Body of pancreas (tissue), 4 donors: ENCODE measurements at regions not wholly inside any gene's neighbourhood (a gene's known extent, or its start where the extent isn't known, plus 50 kb on each side); places are given as distances from the start of the nearest gene placed in this dataset.

Experiments
- ATAC-seq: fragments of 150-250 bp; one replicate; pipeline ENCODE4 v1.9.1; 2016
- DNase-seq, 4 donors: peaks; one replicate each; pipeline ENCODE4 v3.0.0-alpha.2; 2019
- H3K27ac ChIP-seq, 4 donors: fragments of 200-600 bp; sonication (generic); 1 replicate in 3 of 4; 2 replicates in 1 of 4; pipeline versions ENCODE4 v1.5.1 to v1.6.1; 2016 to 2019; ENCODE audit warnings: mild to moderate bottlenecking in 1 of 4, mixed read lengths in 1 of 4, moderate library complexity in 1 of 4
- H3K27me3 ChIP-seq, 2 donors: fragments of 200-600 bp; sonication (generic); one replicate each; pipeline ENCODE4 v1.6.0; 2016; ENCODE audit warnings: mild to moderate bottlenecking in 1 of 2
- H3K36me3 ChIP-seq, 2 donors: fragments of 200-600 bp; sonication (generic); replicated peaks in 1 of 2; 2 replicates each; pipeline ENCODE4 v1.5.1; 2016; ENCODE audit warnings: low read depth in 2 of 2; ENCODE audit not compliant: insufficient read depth in 1 of 2
- H3K4me1 ChIP-seq: fragments of 200-600 bp; sonication (generic); one replicate; pipeline ENCODE4 v1.6.0; 2016
- H3K4me3 ChIP-seq, 2 donors: fragments of 200-600 bp; sonication (generic); 1 replicate in 1 of 2; 2 replicates in 1 of 2; pipeline ENCODE4 v1.5.1; 2016 to 2019
- H3K9me3 ChIP-seq, 3 donors: fragments of 200-600 bp; sonication (generic); 1 replicate in 2 of 3; 2 replicates in 1 of 3; pipeline ENCODE4 v1.5.1; 2016
- POLR2A ChIP-seq, 3 donors: fragments of 450-650 bp; IDR thresholded peaks; one replicate each; pipeline ENCODE4 v1.6.1; 2016; ENCODE audit warnings: antibody characterized with exemption in 3 of 3, mild to moderate bottlenecking in 2 of 3
- WGBS, 2 donors: methylation state at CpG; one replicate each; pipeline ENCODE4 v1.1.5; 2017; 5-methylcytosine and 5-hydroxymethylcytosine counted together
- intact Hi-C: fragments of 100-400 bp; cut with DNase I; formaldehyde crosslinking; loops from one replicate; pipeline ENCODE4 v1.15.1; 2023
- TF ChIP-seq, protein P1 (sequence below), 7 experiments: fragments of 450-650 bp in 4 of 7; fragments of 200-600 bp in 3 of 7; sonication (generic) in 3 of 7; IDR thresholded peaks; one replicate each; pipeline ENCODE4 v1.5.1; 2016 to 2019; ENCODE audit warnings: antibody characterized with exemption in 7 of 7

DNA sequence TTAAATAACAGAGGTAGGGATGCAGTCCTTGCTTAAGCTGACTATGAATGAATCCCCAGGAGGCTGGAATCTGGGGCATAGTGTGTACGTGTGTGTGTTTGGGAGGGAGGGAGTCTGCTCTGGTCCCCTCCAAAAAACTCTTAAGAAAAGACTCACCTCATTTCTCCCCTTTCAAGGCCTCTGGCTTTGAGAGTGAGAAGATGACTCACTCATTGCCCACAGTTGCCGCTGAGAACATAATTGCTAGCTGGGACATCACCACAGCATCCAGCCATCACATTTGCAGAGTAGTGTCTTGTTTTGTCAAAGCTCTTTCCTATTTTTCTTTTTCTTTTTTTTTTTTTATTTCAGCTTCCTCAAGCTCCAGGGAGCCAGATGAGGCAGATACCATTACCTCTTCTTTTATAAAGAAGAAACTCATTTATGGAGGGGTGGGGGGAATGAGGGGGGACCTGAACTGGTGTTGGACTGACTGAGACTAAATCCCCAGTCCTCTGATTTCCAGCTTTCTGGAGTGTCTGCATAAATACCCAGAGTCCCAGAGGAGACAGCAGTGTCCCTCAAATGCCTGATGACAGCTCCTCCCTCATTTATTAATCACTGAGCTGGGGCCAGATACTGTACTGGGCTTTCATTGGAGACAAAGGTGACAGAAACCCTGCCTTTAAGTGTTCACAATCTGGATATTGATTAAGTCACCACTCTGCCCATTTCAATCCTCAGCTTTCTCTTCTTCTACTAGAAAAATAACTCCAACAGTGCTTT is 61.9 kb upstream of the LAS1L start:
- Histone ChIP-seq H3K4me3 (no peak overlapping the region), H3K27me3 (no peaks in the 10 kb centered on the region), H3K9me3 (no peaks in the 10 kb centered on the region), H3K36me3 (no peaks in the 10 kb centered on the region), H3K27ac (peak overlapping the region in 1 of 4 donors; percentile 57), H3K4me1 (peaks cover 10% of the 10 kb centered on the region)
- 48 to 60% methylated on average over 2 of the region's 2 CpGs for WGBS, 2 donors
- ATAC-seq, result no peak
- peak in 1 of 4 donors; percentile 27 for DNase-seq
- intact Hi-C loops, result no loop called here
- TF ChIP-seq, protein P1, sequence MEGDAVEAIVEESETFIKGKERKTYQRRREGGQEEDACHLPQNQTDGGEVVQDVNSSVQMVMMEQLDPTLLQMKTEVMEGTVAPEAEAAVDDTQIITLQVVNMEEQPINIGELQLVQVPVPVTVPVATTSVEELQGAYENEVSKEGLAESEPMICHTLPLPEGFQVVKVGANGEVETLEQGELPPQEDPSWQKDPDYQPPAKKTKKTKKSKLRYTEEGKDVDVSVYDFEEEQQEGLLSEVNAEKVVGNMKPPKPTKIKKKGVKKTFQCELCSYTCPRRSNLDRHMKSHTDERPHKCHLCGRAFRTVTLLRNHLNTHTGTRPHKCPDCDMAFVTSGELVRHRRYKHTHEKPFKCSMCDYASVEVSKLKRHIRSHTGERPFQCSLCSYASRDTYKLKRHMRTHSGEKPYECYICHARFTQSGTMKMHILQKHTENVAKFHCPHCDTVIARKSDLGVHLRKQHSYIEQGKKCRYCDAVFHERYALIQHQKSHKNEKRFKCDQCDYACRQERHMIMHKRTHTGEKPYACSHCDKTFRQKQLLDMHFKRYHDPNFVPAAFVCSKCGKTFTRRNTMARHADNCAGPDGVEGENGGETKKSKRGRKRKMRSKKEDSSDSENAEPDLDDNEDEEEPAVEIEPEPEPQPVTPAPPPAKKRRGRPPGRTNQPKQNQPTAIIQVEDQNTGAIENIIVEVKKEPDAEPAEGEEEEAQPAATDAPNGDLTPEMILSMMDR (IDR thresholded peaks at IDR 0.05), result no peak
- TF ChIP-seq POLR2A (IDR thresholded peaks at IDR 0.05), result no peak

DNA sequence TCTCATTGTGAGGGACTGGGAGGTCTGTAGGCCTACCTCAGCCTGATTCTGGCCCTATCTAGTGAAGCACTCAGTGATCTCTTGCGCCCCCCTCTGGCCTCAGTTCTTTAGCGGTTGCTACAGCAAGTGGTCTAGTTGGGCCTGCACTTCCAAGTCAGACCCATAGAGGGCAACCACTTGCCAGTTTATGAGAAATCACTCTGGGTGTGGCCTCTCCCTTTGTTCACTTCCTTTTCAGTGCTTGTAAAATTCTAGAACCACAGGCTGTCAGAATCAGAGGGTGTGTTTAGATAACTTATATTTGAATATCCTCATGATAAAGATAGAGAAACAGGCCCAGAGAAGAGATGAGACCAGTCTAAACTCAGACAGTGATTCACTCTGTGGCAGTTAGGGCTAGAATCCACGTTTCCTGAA is 60.9 kb upstream of the LAS1L start:
- Histone ChIP-seq H3K27ac (peak overlapping the region in 1 of 4 donors; percentile 57), H3K4me3 (no peak overlapping the region), H3K4me1 (peaks cover 5% of the 10 kb centered on the region), H3K36me3 (no peaks in the 10 kb centered on the region), H3K27me3 (no peaks in the 10 kb centered on the region), H3K9me3 (no peaks in the 10 kb centered on the region)
- ATAC-seq (peak; percentile 96), DNase-seq (peak; percentile 91 to 96 (median 92))
- intact Hi-C loops, result no loop called here
- TF ChIP-seq, protein P1 (IDR thresholded peaks at IDR 0.05), result peak; percentile 68 to 97 (median 95)
- TF ChIP-seq POLR2A (IDR thresholded peaks at IDR 0.05), result no peak
- 15 to 50% methylated on average over 2 to 3 of the region's 3 CpGs for WGBS, 2 donors

DNA sequence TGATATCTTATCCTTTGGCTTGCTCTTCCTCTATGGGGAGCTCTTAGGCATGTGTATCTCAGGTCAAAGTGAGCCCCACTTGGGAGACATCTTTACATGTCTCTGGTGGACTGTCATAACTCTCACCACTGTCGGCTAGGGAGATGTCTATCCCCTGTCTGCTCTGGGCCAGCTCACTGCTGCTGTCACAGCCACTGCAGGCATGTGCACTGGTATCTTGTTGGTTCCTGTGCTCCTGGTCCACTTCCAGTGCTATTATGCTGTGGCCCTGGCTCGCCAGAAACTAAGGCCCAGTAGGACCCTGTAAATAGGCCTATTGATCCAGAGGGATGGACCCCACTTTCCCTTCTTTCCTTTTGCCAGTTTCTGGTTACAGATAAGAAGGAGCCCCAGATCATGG is 56.6 kb upstream of the LAS1L start:
- ATAC-seq, result no peak
- Histone ChIP-seq H3K27ac (no peak overlapping the region), H3K36me3 (no peaks in the 10 kb centered on the region), H3K9me3 (no peaks in the 10 kb centered on the region), H3K27me3 (no peaks in the 10 kb centered on the region), H3K4me3 (no peak overlapping the region), H3K4me1 (peaks cover 5% of the 10 kb centered on the region)
- WGBS, 2 donors, result 60 to 67% methylated on average over 1 of the region's 2 CpGs
- intact Hi-C loops, result no loop called here
- DNase-seq, result no peak
- no peak for TF ChIP-seq POLR2A (IDR thresholded peaks at IDR 0.05)
- TF ChIP-seq, protein P1 (IDR thresholded peaks at IDR 0.05), result no peak

DNA sequence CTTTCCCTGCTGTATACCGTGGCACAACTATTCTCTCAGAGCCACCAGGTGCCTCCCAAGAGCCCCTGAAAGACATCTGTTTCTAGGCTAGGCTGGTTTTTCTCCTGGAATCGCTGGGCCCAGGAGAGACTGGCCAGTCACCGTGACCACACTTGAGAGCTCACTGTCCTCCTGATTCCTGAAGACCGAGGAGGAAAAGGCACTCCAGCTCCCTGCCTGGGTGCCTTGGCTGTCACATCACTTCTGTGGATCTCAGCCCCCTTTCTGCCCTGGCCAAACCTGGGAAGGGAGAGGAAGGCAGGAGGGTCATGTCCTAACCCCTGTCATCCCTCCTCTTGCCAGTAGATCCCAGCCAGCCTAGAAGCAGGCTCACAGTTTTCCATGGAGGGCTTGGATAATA is 54.7 kb upstream of the LAS1L start:
- H3K4me3 ChIP-seq, result no peak overlapping the region
- 29 to 60% methylated on average over 1 of the region's 4 CpGs for WGBS, 2 donors

More for the DNA sequence above, 54.7 kb upstream of the LAS1L start:
- Histone ChIP-seq H3K27ac (no peak overlapping the region), H3K4me1 (no peaks in the 10 kb centered on the region), H3K27me3 (no peaks in the 10 kb centered on the region), H3K36me3 (no peaks in the 10 kb centered on the region), H3K9me3 (no peaks in the 10 kb centered on the region)
- no peak for TF ChIP-seq POLR2A (IDR thresholded peaks at IDR 0.05)
- TF ChIP-seq, protein P1 (IDR thresholded peaks at IDR 0.05), result no peak
- ATAC-seq (no peak), DNase-seq (no peak)
- intact Hi-C loops, result loop anchor here (5.0 kb wide), 1 partner anchor 398 kb away; no protein-coding TSS in a partner anchor
